BE2C (cell line): ENCODE measurements at regions not wholly inside any gene's neighbourhood (a gene's known extent, or its start where the extent isn't known, plus 50 kb on each side); places are given as distances from the start of the nearest gene placed in this dataset.

ENCODE experiments used
- DNase-seq: peaks from one replicate; pipeline ENCODE4 v3.0.0-alpha.2; 2020
- H3K27me3 ChIP-seq: fragments of 250-450 bp; sonication (Bioruptor Pico); 2 replicates; pipeline ENCODE4 v1.5.1; 2020; ENCODE audit warnings: mild to moderate bottlenecking
- H3K36me3 ChIP-seq: fragments of 250-450 bp; sonication (Bioruptor Pico); 2 replicates; pipeline ENCODE4 v1.5.1; 2020; ENCODE audit warnings: mild to moderate bottlenecking
- H3K4me1 ChIP-seq: fragments of 250-450 bp; sonication (Bioruptor Pico); 2 replicates; pipeline ENCODE4 v1.5.1; 2020
- H3K4me3 ChIP-seq: 2 replicates; pipeline ENCODE4 v1.5.1; 2011; ENCODE audit warnings: low read depth, low read length
- H3K9me3 ChIP-seq: fragments of 250-450 bp; sonication (Bioruptor Pico); 2 replicates; pipeline ENCODE4 v1.5.1; 2020
- TF ChIP-seq, protein P1 (sequence below): IDR thresholded peaks from 2 replicates; pipeline ENCODE4 v1.5.1; 2012; ENCODE audit warnings: mild to moderate bottlenecking, low read depth, low read length

DNA sequence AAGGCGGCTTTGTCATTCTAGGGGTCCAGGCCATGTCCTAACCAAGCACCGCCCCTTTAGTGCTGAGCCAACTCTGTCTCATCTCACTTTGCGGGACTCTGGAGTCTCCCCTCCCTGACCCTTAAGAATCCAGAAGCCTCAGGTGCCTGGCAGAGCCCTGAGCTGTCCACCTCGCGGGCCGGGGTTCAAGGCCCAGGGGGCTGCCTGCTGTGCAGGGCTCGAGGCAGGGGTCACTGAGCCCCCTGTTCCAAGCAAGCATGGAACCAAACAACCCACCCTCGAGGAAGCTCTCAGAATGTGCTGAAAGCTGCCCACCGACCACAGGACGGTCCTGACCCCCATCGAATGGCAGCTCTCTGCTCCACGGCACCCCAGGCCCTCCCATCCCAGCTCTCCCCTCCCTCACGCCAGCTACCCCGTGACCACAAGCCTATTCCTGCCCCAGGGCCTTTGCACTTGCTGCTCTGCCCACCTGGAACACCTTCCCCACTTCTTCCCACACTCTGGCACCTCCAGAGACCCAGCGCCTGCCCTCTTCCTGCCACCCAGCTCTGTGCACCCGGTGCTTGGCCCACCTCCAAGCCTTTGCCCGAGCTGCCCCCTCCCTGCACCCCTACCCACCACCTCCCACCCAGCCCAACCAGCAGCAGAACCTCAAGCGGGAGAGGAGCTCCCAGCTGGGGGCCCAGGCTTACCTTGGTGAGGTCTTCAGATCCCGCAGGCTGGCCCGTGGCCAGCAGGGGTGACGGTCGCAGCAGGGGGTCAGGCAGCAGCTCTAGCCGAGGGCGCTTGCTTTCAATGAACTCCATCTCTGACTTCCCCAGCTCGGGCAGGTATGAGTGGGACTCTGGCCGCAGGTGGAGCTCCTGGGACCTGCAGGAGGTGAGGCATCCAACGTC is 84.3 kb downstream of the NCOR2 start:
- Histone ChIP-seq H3K9me3 (no peaks in the 10 kb centered on the region), H3K27me3 (no peaks in the 10 kb centered on the region), H3K4me3 (no peak overlapping the region), H3K36me3 (peaks cover 71% of the 10 kb centered on the region), H3K4me1 (peaks cover 25% of the 10 kb centered on the region)
- no peak for DNase-seq
- TF ChIP-seq, protein P1, sequence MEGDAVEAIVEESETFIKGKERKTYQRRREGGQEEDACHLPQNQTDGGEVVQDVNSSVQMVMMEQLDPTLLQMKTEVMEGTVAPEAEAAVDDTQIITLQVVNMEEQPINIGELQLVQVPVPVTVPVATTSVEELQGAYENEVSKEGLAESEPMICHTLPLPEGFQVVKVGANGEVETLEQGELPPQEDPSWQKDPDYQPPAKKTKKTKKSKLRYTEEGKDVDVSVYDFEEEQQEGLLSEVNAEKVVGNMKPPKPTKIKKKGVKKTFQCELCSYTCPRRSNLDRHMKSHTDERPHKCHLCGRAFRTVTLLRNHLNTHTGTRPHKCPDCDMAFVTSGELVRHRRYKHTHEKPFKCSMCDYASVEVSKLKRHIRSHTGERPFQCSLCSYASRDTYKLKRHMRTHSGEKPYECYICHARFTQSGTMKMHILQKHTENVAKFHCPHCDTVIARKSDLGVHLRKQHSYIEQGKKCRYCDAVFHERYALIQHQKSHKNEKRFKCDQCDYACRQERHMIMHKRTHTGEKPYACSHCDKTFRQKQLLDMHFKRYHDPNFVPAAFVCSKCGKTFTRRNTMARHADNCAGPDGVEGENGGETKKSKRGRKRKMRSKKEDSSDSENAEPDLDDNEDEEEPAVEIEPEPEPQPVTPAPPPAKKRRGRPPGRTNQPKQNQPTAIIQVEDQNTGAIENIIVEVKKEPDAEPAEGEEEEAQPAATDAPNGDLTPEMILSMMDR = no peak

DNA sequence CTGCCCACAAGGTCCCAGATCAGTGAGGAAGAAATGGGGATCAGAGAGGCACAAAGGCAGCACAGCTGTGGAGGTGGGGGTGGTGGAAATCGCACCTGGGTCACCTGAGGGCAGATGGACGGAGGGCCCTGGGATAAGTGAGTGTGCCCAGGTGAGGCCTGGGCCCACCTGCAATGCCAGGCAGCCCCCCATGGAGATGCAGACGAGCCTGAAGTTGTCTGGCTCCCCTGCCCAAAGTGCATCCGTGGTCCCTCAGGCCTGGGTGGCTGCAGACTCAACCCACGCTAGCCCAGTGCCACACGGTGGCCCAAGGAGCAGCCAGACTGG is 84.9 kb downstream of the NCOR2 start:
- no peak for DNase-seq
- Histone ChIP-seq H3K4me1 (peaks cover 22% of the 10 kb centered on the region), H3K27me3 (no peaks in the 10 kb centered on the region), H3K9me3 (no peaks in the 10 kb centered on the region), H3K36me3 (peaks cover 77% of the 10 kb centered on the region), H3K4me3 (no peak overlapping the region)
- TF ChIP-seq, protein P1 = no peak

DNA sequence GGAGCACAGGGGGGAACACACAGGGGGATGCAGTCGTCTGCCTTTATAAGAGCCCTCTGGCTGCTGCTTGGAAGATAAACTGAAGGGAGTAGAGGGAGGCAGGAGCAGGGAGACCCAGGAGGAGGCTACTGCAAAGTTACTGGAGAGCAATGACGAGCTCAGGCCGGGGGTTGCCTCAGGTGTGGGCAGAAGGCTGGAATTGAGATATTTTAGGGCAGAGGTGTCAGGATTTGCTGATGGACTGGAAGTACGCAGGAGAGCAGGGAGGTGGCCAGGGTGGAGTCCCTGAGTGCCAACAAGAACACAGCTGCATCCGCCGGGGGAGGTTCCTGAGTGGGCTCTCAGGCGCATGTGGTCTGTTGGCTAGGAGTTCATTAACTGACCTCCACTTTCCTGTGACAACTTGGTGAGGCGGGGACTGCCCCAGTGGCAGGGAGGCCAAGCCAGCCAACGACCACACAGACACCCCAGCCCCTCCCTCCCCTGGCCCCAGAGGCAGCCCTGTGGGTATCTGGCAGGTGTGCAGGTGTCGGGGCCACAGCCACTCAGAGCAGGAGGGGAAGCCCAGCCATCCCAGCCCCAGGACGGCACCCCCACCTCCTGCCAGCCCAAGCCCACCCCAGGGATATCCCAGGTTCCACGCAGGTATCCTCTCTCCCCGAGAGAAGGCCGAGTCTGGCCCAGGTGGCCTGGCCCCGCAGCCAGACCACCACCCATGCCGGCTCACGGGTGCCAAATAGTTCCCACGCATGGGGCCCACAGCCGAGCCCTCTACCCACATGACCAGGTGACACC is 85.4 kb downstream of the NCOR2 start:
- Histone ChIP-seq H3K36me3 (peaks cover 83% of the 10 kb centered on the region), H3K9me3 (no peaks in the 10 kb centered on the region), H3K27me3 (no peaks in the 10 kb centered on the region), H3K4me3 (no peak overlapping the region), H3K4me1 (peaks cover 17% of the 10 kb centered on the region)
- DNase-seq = no peak
- TF ChIP-seq, protein P1 = no peak

DNA sequence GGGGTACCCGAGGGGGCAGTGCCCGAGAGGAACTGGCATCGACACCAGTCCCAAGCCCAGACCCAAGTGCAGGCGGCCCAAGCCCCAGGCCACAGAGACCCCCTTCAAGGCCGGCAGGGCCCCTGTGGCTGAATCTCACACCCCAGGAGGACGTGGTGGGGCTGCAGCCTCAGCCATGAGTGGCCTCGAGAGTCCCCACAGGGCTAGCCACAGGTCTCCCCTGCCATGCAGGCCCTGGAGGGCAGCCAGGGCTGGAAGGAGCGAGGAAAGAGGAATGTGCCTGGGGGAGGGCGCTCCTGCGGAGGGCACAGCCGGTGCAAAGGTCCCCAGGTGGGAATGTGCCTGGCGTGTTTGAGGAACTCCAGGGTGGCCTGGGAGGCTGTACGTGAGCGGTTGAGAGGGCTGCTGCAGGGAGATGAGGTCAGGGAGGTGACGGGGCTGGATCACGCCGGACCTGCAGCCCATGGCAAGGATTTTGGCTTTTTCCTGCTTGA is 86.1 kb downstream of the NCOR2 start:
- peaks cover 85% of the 10 kb centered on the region for H3K36me3 ChIP-seq
- no peak overlapping the region for H3K4me3 ChIP-seq
- TF ChIP-seq, protein P1 = no peak
- no peaks in the 10 kb centered on the region for H3K9me3 ChIP-seq
- no peak for DNase-seq
- H3K27me3 ChIP-seq = no peaks in the 10 kb centered on the region
- H3K4me1 ChIP-seq = peaks cover 14% of the 10 kb centered on the region

DNA sequence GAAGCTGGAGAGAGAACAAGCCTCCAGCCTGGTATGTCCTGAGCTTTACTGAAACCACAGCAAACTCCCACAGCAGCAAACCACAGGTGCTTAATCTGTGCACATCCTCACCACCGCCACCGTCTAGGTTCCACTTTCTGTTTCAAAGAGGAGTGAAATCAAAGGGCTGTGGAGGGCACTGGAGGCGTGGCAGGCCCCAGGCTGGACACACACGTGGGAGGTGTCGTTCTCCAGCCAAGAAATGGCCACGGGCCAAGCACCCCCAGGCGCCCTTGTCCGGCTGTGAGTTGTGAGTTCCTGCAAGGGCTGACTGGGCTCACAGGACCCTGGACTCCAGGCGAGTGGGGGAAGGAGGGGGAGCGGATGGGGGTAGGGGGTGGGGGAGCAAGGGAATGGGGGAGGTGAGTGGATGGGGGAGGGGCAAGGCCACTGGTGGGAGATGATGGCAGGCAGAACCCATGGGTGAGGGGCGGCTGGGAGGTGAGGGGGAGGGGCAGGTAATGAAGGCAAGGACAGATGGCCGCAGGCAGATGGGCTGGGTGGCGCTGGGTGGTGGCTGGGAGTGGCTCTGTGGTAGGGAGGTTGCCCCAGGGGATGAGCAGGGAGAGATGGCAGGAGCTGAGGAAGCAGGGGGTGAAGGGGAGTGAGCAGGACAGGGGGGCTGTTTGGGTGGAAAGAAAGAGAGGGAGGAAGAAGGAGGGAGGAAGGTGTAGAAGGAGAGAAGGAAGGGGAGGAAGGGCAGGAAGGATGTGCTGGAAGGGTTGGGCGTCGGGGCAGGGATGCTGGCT is 86.7 kb downstream of the NCOR2 start:
- Histone ChIP-seq H3K36me3 (peaks cover 87% of the 10 kb centered on the region), H3K9me3 (no peaks in the 10 kb centered on the region), H3K4me3 (no peak overlapping the region; the same call in 1 of the 2 replicates), H3K4me1 (peaks cover 14% of the 10 kb centered on the region), H3K27me3 (no peaks in the 10 kb centered on the region)
- peak; percentile 87 for DNase-seq
- TF ChIP-seq, protein P1 = no peak
